ENCODE measurements at regions not wholly inside any gene's neighbourhood (a gene's known extent, or its start where the extent isn't known, plus 50 kb on each side); places are given as distances from the start of the nearest gene placed in this dataset.

GRCh38 chr10:4230036-4230435 lies 445.0 kb upstream of the KLF6 start:
- TF ChIP-seq CTCF (IDR thresholded peaks at IDR 0.05) (no peak), EZH2 (IDR thresholded peaks at IDR 0.05; ENCODE audit: borderline replicate concordance, insufficient read depth, low read depth, low read length, poor library complexity, severe bottlenecking) (no peak)

Data from B cell (primary cell).